ENCODE measurements at regions not wholly inside any gene's neighbourhood (a gene's known extent, or its start where the extent isn't known, plus 50 kb on each side); places are given as distances from the start of the nearest gene placed in this dataset.
"Not testable (repeated sequence)": the region's sequence is repeated elsewhere in the genome, so short reads cannot be mapped to it uniquely, and the experiment has no call there.

DNA sequence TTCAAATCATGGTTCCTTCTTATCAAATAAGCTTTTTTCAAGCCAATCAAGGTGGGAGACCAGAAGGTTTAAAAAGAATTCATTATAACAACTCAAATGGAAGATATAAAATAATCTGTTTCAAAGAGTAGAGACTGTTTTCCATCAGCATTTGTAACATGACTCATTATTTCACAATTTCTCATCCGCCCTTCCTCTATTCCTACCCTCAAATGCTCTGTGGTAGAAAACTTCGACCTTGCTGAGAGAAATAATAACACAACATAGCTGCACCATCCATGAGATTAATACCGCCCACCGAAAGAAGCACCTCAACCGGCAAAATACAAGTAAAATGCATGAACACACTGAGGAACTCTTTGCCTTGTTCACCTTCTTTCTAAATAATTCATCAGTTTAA is 2039.2 kb upstream of the CELF4 start:
- no peak for DNase-seq (ENCODE audit: low spot score)

DNA sequence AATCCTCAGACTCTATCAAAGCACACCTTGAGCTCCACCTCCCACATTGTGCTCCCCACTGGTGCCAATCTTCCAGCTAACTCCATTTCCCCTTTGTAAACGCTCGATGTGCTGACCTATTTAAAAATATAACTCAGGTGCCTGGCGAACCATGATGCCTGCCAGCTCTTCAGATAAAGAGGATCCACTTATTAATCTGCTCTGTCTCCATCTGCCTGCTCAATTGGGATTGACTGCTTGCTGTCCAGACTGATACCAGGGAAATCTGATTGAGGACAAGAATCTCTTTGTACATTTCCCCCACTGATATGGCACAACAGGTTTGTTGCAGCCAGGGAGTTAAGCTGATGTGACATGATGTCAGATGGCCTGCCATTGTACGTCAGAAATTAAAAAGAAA is 2036.5 kb upstream of the CELF4 start:
- DNase-seq (ENCODE audit: low spot score): no peak

DNA sequence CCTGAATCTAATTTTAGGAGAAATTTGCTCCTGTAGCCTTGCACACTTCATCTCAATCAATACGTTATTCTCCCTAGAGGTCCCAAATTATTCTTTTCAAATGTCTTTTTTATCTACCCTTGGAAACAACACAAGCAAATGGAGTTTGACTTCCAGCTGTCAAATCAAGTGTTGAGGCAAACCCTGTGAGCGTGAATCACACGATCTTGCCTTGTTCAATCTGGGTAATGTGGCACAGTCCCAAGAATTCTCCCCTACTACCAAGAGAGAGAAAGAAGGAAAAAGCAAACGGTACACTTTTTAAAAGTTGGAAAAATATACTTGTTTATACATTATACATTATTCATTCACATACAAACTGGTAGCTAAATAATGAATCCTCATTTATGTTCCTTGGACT is 2035.3 kb upstream of the CELF4 start:
- no peak for DNase-seq (ENCODE audit: low spot score)

DNA sequence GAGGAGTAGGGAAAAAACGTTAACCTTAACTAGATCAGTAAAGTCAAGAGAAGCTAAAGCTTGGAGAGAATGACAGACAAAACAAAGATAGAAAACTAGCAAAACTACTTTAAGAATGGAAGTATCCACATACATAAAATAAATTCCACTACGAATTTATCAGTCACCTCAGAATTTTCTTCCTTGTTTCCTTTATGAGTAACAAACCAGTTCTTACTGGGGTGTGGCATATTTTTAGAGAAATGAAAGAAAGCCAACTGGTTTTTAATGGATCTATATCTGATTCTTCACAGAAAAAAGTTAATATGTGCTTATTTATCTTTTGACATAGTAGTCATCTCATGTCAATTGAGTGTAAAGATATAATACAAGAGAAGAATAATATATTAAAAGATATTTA is 2033.7 kb upstream of the CELF4 start:
- no peak for DNase-seq (ENCODE audit: low spot score)

DNA sequence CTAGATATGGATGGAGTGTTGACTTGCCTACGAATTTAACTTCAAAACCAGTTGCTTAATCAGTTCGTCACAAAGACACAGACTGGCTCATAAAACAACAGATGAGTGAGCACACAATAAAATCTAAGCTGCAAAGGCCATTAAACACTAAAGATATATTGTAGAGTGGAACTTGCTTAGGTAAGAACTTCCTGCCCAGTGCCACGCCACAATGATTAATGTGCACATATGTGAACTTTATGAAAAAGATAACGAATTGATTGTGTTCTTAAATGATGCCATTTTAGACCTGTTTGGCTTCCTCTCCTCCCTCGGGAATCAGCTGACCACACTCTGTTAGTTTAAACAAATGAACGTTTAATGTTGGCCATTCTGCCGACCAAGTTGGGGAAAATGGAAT is 2031.3 kb upstream of the CELF4 start:
- DNase-seq (ENCODE audit: low spot score): no peak

DNA sequence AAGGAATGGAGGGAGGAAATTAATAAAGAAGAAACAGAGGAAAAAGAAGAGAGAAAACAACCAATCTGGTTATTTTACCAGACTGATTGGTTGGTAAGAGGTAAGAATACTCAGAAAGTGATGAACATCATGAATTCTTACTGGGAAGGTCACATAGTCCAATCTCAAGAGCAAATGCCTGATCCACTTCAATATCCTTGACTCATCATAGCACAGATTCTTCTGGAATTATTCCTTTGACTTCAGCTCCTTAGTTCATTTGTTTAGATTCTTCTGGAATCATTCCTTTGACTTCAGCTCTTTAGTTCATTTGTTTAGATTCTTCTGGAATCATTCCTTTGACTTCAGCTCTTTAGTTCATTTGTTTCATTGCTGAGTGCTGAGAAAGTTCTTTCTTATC is 2030.6 kb upstream of the CELF4 start:
- DNase-seq (ENCODE audit: low spot score): no peak

DNA sequence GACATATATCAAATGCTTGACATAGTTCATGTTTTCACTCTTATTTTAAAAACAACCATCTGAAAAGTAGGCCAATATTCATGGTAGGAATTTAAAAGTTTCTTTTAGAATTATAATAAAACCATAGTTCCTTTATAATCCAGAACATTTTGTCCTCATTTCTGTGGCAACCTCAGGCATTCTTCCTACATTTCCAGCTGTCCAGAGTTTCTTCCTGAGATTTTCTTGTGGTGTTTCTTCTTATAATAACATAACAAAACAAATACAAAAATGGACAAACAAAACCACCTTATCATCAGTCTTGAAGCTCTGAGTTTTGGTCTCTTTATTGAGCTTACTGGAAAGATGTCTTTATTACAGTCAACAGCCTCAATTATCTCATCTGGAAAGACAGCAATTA is 2028.6 kb upstream of the CELF4 start:
- no peak for DNase-seq (ENCODE audit: low spot score)

DNA sequence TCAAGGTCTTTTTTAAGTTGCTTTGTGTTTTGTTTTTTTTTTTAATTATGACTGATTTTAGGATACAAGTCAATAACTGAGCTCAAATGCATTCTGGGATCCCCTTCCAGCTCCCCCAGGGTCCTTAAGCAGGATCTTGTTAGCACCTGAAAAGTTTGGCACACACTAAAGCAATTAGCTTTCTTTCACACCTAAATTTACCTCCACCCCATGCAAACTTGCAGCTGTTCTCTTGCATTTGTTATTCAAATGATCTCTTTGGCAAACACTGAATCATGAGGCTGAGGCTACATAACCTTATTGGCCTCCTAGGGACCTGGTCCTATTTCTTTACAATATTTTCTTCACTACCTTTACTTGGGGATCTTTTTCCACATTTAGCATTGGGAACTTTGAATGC is 2026.1 kb upstream of the CELF4 start:
- no peak for DNase-seq (ENCODE audit: low spot score)

DNA sequence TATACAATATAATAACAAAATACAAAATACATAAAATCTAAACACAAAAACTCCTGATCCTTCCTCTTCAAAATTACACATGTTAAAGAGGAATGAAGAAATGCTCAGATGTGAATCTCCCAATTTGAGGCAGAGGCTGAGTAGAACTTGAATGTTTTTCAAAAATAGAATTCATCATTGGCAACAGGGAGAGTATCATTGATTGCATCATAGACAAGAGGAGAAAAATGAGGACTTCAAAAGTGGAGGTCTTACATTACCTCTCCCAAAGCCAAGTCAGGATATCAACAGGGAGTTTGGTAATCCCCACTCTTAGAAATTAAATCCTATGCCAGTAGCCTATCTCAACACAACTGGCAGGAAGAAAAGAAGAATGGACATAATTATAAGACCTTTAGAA is 2023.9 kb upstream of the CELF4 start:
- no peak for DNase-seq (ENCODE audit: low spot score)

DNA sequence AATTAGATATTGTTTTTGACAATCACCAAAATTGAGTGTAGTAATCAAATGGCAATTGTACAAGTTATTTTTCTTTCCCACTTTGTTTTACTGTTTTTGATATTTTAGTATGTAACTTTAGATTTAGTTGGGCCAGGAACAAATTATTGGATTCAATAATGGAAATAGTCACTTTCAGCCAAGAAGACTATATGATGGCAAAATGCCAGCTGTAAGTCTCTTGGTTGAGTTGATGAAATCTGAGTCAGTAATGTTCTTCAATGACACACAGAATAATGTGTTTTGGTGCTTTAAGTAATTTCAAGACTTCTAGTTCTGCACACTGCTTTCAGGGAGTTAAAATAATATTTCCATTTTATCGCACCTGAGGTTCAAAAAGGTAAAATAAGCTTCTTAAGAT is 2022.0 kb upstream of the CELF4 start:
- no peak for DNase-seq (ENCODE audit: low spot score)

DNA sequence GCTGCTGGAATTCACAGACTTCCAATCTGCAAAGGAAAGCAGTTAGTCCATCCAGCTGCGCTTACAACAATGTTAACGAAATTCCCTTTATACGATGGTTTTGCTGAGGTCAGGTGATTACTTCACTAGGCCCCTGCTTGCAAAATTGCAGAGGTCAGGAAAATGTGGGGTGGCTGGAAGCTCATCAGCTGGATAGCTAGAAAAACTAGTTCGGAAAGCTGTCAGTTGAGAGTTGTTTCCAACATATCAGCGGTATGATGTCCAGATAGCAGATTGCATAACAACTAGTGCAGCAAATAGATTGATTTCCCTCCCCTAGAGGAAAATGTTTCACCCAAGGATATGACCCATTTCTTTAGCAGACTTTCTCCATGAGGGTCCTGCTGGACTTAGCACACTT is 2021.1 kb upstream of the CELF4 start:
- DNase-seq (ENCODE audit: low spot score): no peak

DNA sequence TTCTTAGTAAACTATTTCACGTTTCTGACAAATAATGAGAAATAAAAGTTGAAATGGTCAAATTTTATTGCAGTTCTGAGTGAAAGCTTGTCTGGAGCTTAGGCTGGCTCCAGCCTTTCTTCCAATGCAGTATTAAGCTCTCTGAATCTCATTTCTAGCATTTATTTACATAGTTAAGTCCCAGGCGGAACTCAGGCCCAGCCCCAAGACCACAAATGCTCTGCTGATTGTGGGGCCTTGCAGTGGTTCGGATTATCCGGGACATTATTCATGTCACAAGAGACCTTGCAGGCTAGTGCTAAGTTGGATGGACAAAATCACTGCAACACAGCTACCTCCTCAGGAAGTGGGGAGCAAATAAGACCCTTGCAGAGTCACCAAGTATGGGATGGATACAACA is 2009.3 kb upstream of the CELF4 start:
- no peak for DNase-seq (ENCODE audit: low spot score)

DNA sequence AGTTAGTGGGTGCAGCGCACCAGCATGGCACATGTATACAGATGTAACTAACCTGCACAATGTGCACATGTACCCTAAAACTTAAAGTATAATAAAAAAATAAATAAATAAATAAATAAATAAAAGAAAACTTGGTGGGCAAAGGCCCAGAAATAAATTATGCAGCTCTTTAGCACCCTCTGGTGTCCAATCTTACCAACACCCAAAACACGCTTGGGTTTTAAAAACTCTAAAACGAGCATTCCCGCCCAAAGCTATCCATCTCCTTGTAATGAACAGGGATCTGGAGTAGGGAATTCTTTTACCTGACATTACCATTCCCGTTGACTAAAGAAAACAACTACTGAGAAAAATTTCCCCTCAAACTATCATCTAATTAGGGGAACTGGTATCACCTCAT is 2005.9 kb upstream of the CELF4 start:
- no peak for DNase-seq (ENCODE audit: low spot score)

DNA sequence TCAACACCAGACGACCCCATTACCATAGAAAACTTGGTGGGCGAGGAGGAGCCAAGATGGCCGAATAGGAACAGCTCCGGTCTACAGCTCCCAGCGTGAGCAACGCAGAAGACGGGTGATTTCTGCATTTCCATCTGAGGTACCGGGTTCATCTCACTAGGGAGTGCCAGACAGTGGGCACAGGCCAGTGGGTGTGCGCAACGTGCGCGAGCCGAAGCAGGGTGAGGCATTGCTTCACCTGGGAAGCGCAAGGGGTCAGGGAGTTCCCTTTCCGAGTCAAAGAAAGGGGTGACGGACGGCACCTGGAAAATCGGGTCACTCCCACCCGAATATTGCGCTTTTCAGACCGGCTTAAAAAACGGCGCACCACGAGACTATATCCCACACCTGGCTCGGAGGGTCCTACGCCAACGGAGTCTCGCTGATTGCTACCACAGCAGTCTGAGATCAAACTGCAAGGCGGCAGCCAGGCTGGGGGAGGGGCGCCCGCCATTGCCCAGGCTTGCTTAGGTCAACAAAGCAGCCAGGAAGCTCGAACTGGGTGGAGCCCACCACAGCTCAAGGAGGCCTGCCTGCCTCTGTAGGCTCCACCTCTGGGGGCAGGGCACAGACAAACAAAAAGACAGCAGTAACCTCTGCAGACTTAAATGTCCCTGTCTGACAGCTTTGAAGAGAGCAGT is 2000.1 kb upstream of the CELF4 start:
- not testable (repeated sequence) for DNase-seq (ENCODE audit: low spot score)

DNA sequence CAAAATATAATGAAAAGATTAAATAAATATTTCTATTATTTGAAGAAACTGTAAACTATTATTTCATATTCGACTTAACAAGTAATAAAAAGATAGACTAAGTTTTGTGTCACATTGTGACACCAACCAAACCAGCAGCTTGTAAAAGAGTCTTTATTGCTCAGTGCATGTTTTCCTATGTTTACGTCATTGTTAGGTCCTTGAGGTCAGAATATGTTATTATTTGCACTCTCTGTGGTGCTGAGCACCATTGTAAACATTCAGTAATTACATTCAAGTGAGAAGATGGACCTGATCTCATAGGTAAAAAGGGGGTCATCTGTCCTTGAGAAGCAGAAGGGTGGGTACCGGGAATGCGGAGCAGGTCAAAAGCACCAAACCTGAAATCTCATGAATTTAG is 1999.1 kb upstream of the CELF4 start:
- DNase-seq (ENCODE audit: low spot score): no peak

DNA sequence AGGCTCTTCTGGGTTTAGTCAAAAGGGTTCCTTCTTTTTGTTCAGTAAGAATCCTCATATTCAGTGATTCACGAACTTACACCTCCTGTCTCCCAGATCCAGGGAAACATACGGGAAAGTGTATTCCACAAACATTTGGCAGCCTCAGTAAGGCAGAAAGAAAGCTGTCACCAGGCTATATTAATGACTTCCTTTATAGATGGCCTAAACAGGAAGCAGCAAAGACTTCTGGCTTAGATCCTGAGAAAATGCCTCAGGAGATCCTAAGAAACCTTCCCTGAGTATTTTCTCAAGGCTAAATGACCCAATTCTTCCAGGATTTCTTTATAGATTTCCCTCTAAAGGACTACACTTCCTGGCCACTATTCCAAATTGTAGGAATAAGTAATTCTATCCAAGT is 1995.5 kb upstream of the CELF4 start:
- no peak for DNase-seq (ENCODE audit: low spot score)

DNA sequence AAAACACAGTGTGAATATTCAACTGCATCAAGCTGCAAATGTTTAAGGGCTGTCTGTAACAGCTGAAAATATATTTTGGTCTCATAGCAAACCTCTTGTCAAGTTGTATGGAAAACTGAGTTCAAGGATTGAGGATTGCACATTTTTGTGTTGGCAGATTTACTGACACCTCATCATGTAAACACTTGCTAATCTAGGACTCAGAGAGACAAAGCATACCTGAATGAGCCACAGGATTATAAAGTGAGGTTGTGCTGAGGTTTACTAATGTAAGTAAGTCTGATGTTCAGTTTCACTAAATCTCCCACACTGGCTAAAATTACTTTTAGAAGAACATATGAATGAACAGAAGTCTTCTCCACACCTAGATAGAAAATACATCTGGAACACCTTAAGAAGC is 1993.1 kb upstream of the CELF4 start:
- no peak for DNase-seq (ENCODE audit: low spot score)

DNA sequence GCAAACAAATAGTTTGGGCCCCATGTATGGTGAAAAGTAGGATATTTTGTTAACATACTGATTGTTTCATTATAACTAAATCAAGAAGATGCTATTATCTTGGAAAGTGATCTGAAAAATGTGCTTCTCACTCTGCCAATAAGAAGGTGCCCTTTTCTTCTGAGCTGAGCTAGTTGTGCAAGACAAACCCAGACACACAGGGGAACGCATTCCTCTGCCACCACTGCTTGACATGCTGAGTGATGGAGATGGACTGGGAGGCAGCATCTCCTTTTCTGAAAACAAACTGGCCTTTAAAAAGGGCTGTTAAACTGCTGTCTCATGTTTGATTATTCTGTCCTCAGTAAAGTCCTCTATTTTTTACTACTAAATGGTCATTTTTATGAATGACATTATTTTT is 1989.9 kb upstream of the CELF4 start:
- DNase-seq (ENCODE audit: low spot score): no peak

DNA sequence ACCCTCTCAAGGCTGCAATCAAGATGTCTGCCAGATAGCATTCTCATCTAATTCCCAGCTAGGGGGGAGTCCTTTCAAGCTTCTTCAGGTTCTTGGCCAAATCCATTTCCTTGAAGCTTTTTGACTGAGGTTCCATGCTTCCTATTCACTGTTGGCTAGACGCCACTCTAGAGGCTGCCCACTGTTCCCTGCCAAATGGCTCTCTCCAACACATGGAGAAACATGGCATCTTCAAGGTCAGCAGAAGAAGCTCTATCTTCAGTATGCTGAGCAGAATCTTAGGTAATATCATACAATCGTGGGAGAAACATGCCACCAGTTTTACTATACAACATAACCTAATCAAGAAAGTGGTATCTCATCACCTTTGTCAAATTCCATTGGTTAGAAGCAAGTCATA is 1985.1 kb upstream of the CELF4 start:
- DNase-seq (ENCODE audit: low spot score): no peak

DNA sequence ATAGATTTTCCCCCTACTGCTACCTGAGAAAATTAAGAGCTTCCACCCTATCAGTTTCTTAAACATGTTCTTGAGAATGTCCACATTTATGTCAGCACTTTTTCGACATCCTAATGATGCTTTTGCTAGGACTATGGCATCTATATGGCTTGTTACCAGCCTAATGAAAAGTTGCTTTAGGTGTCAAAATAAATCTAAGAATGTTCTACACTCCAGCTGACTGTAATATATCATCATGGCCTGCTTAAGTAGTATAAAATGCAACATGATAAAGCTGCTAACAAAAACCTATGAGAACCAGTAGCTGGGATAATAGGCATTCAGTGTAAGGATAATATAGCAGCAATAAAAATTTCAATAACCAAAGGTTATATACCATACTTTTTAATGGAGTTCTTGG is 1983.5 kb upstream of the CELF4 start:
- DNase-seq (ENCODE audit: low spot score): no peak

DNA sequence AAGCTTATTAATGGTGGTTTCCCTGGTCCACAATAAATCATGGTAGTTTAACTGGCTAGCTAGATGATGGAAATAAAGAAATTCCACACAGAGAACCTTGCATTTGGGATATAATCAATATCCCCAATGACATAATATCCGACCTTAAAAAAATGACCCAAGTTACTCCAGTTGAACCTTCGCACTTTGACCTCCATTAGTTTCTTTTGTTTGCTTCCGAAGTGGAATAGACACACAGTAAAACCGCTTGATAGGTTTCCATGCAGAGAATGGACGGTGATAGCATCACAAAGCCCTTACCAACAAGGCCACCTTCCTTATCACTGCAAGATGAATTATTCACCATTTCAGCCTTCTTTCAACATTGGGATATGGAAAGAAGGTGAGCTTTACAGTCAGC is 1966.1 kb upstream of the CELF4 start:
- DNase-seq (ENCODE audit: low spot score): no peak

DNA sequence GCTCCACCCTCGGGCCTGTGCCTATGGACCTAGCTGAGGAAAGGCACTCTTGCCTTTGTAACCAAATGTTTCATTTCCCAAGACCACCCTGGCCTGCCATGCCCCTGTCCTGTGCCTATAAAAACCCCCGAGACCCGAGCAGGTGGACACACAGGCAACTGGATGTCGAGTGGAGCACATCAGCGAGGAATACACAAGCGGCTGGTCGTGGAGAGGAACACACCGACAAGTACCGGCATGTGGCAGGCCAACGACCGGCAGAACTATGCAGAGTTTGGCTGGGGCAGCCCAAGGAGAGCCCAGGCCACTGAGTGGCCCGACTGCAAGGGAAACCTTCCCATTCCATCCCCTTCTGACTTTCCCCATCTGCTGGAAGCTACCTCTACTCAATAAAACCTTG is 1963.8 kb upstream of the CELF4 start:
- no peak for DNase-seq (ENCODE audit: low spot score)

DNA sequence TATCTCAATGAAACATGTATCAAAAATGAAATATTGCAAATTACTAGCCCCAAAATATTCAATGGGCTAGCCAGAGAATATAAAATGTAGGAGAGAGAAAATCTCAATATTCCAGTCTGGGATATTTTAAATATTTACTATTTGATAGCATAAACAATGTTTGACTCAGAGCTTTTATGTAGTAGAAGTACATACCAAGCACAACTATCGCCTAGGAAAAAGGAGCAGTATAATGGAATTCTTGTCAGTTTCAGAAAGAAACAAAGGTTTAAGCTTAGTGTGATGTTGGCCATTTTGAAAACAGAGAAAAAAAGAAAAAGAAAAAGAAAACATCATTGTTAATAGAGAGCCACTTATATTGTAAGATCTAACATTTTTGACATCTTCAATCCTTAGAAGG is 1961.9 kb upstream of the CELF4 start:
- no peak for DNase-seq (ENCODE audit: low spot score)

DNA sequence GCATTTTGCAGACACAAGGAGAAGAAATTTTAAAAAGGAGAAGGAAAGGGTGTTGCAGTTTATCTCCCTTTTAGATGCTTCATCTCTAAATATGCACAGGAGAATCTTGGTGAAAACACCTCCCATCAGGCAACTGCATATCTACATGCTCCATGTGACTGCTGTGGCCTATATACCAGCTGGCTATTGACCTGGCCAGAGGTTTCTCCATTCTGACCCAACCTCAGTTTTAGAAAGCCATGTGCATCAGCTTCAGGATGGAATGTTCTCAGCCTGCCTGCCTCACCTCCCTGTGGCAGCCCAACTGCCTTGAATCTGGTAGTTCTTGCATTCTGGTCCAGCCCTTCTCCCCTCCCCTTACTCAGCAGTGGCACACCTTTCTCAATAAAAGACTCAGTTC is 1958.8 kb upstream of the CELF4 start:
- DNase-seq (ENCODE audit: low spot score): no peak

DNA sequence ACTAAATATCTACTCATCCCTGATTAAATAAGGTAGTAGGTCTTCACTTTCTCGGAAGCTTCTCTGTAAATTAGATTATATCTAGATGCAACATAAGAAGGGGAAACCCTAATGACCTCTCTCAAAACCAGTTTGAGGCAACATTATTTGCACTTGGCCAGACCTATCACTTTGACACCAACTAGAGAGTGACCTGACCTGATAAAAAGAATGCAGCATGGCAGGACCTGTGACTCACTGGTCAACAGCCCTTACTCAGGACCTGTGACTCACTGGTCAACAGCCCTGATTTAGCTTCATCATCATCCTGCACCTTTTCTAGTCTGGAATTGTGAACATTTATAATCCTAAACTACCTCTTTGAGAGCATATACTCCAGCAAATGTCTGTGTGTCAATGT is 1957.7 kb upstream of the CELF4 start:
- DNase-seq (ENCODE audit: low spot score): no peak

All from H4 (cell line).